ENCODE measurements at regions not wholly inside any gene's neighbourhood (a gene's known extent, or its start where the extent isn't known, plus 50 kb on each side); places are given as distances from the start of the nearest gene placed in this dataset.
"Not testable (repeated sequence)": the region's sequence is repeated elsewhere in the genome, so short reads cannot be mapped to it uniquely, and the experiment has no call there.

DNA sequence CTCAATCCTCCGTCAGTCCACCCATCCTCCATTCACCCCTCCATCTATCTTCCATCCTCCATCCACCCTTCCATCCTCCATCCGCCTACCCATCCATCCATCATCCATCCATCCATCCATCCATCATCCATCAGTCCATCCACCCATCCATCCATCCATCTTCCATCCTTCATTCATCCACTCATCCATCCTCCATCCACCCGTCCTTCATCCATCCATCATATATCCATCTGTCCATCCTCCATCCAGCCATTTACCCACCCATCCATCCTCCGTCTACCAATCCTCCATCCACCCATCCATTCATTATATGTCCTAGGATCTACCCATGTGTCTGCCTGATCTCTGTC lies 179.1 kb downstream of the TMEM121 start:
- not testable (repeated sequence) for H3K36me3 ChIP-seq (ENCODE audit: insufficient read depth); H3K27ac Mint-ChIP-seq; H4K20me1 ChIP-seq (replicated peaks; ENCODE audit: insufficient read depth); H3F3A ChIP-seq (replicated peaks; ENCODE audit: low read depth); H3K4me2 ChIP-seq; H3K27me3 Mint-ChIP-seq (ENCODE audit: insufficient read depth, low read depth, poor library complexity); H2AFZ ChIP-seq; H3K79me2 ChIP-seq (replicated peaks; ENCODE audit: insufficient read depth); H3K4me1 ChIP-seq (ENCODE audit: insufficient read depth); H3K27me3 ChIP-seq (ENCODE audit: insufficient read depth); H3K4me3 Mint-ChIP-seq; H3K4me1 Mint-ChIP-seq; DNase-seq (ENCODE audit: low spot score); H3K27ac ChIP-seq (ENCODE audit: low read depth); ATAC-seq; H3K9me2 ChIP-seq (ENCODE audit: insufficient read depth); H3K4me3 ChIP-seq
- Mint-ChIP-seq H3K36me3 (ENCODE audit: low read depth) (peaks cover 36% of the 10 kb centered on the region), H3K9me3 (peaks cover 77% of the 10 kb centered on the region)

DNA sequence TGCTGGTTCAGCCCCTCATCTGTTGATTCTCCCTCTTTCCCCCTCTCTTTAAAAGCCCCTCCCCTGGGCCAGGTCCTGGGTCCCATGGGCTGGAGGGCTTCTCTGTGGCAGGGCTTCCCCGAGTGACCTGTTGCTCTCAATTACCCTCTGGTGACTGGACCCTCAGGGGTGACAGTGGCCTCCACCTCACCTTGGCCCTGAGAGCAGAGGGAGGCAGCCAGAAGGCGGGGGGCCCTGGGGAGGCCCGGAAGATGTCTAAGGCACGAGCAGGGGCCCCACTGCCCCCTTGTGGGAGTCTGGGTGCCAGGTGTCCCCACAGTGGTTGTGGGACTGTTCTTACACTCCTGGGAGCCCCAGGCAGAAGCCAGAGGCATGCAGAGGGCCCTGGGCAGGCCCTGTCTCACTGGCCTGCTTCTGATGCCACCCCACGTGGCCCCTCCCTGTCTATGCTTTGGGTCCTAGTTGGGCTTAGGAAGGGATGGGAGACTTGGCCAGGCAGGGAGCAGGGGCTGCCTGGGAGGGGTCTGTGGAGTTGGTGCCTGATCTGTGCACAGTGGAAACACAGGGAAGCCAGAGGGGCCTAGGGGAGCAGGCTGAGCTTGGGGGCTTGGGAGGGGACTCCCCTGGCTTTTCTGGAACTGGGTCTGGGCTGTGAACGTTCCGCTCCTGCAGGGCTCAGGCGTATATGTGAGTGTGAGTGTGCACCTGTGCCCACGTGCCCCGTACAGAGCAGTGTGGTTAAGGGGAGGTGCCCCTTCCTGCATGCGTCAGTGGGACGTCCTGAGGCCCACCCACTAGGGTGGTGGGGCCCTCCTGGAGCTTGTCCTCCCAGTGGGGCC lies 179.7 kb downstream of the TMEM121 start:
- H3K9me2 ChIP-seq (ENCODE audit: insufficient read depth); H3K4me3 Mint-ChIP-seq: not testable (repeated sequence)
- peaks cover 31% of the 10 kb centered on the region for H3K36me3 Mint-ChIP-seq (ENCODE audit: low read depth)

GRCh38 chr14:105706701-105707019 lies 180.3 kb downstream of the TMEM121 start:
- H3K4me1 ChIP-seq (ENCODE audit: insufficient read depth); H4K20me1 ChIP-seq (replicated peaks; ENCODE audit: insufficient read depth); H3F3A ChIP-seq (replicated peaks; ENCODE audit: low read depth); H3K27ac ChIP-seq (ENCODE audit: low read depth); DNase-seq (ENCODE audit: low spot score); H3K4me2 ChIP-seq; H3K9me2 ChIP-seq (ENCODE audit: insufficient read depth); H3K27ac Mint-ChIP-seq; H3K36me3 ChIP-seq (ENCODE audit: insufficient read depth); ATAC-seq; H3K4me1 Mint-ChIP-seq; H3K4me3 ChIP-seq; H3K79me2 ChIP-seq (replicated peaks; ENCODE audit: insufficient read depth); H3K27me3 ChIP-seq (ENCODE audit: insufficient read depth); H3K27me3 Mint-ChIP-seq (ENCODE audit: insufficient read depth, low read depth, poor library complexity); H3K4me3 Mint-ChIP-seq; H2AFZ ChIP-seq: not testable (repeated sequence)
- Mint-ChIP-seq H3K9me3 (peaks cover 70% of the 10 kb centered on the region), H3K36me3 (ENCODE audit: low read depth) (peaks cover 28% of the 10 kb centered on the region)

More for the DNA sequence above, 179.7 kb downstream of the TMEM121 start:
- H3K27ac ChIP-seq (ENCODE audit: low read depth); H3K4me1 Mint-ChIP-seq; H3K79me2 ChIP-seq (replicated peaks; ENCODE audit: insufficient read depth); H4K20me1 ChIP-seq (replicated peaks; ENCODE audit: insufficient read depth); H3K27me3 Mint-ChIP-seq (ENCODE audit: insufficient read depth, low read depth, poor library complexity); H3K4me2 ChIP-seq; H2AFZ ChIP-seq; H3K27ac Mint-ChIP-seq; H3K36me3 ChIP-seq (ENCODE audit: insufficient read depth); H3K4me1 ChIP-seq (ENCODE audit: insufficient read depth); H3K27me3 ChIP-seq (ENCODE audit: insufficient read depth); H3F3A ChIP-seq (replicated peaks; ENCODE audit: low read depth); ATAC-seq; DNase-seq (ENCODE audit: low spot score); H3K4me3 ChIP-seq: not testable (repeated sequence)
- peaks cover 73% of the 10 kb centered on the region for H3K9me3 Mint-ChIP-seq

- not testable (repeated sequence) for H3K4me1 Mint-ChIP-seq; H3K27ac ChIP-seq (ENCODE audit: low read depth); H3K4me1 ChIP-seq (ENCODE audit: insufficient read depth); H3K36me3 ChIP-seq (ENCODE audit: insufficient read depth); DNase-seq (ENCODE audit: low spot score); H3K4me2 ChIP-seq; H3K79me2 ChIP-seq (replicated peaks; ENCODE audit: insufficient read depth); H3K9me2 ChIP-seq (ENCODE audit: insufficient read depth); H3K27me3 Mint-ChIP-seq (ENCODE audit: insufficient read depth, low read depth, poor library complexity); H2AFZ ChIP-seq; H4K20me1 ChIP-seq (replicated peaks; ENCODE audit: insufficient read depth); H3K27ac Mint-ChIP-seq; ATAC-seq; H3F3A ChIP-seq (replicated peaks; ENCODE audit: low read depth); H3K4me3 Mint-ChIP-seq; H3K4me3 ChIP-seq; H3K27me3 ChIP-seq (ENCODE audit: insufficient read depth)
- Mint-ChIP-seq H3K36me3 (ENCODE audit: low read depth) (peaks cover 24% of the 10 kb centered on the region), H3K9me3 (peaks cover 67% of the 10 kb centered on the region)
Observed at GRCh38 chr14:105707099-105707498, 180.7 kb downstream of the TMEM121 start.

DNA sequence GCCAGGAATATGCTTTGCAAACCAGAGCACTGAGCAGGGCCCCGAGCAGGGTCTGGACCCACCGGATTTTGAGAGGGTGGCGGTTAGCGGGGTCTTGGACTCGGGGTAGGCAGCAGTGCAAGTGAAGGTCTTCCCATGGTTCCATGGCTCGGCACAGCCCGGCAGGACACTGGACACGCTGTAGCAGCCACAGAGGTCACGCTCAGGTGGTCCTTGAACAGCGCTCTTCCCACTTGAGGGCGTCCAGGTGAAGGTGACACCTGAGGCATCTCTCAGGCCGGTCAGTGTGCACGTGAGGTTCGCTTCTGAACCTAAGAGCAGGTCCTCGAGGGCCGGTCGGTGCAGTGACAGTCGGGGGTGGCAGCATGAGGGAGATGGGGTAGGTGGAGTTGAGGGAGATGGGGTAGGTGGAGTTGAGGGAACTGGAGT lies 181.4 kb downstream of the TMEM121 start:
- ATAC-seq; H3K4me1 Mint-ChIP-seq; H3K9me2 ChIP-seq (ENCODE audit: insufficient read depth); H3K4me3 ChIP-seq; H3K4me3 Mint-ChIP-seq; H3K27ac ChIP-seq (ENCODE audit: low read depth); DNase-seq (ENCODE audit: low spot score); H3K4me1 ChIP-seq (ENCODE audit: insufficient read depth); H3F3A ChIP-seq (replicated peaks; ENCODE audit: low read depth); H4K20me1 ChIP-seq (replicated peaks; ENCODE audit: insufficient read depth); H3K79me2 ChIP-seq (replicated peaks; ENCODE audit: insufficient read depth); H3K27ac Mint-ChIP-seq; H3K4me2 ChIP-seq; H3K27me3 ChIP-seq (ENCODE audit: insufficient read depth); H3K36me3 ChIP-seq (ENCODE audit: insufficient read depth); H3K27me3 Mint-ChIP-seq (ENCODE audit: insufficient read depth, low read depth, poor library complexity); H2AFZ ChIP-seq: not testable (repeated sequence)
- Mint-ChIP-seq H3K9me3 (peaks cover 64% of the 10 kb centered on the region), H3K36me3 (ENCODE audit: low read depth) (peaks cover 18% of the 10 kb centered on the region)

GRCh38 chr14:105708251-105709134 lies 182.1 kb downstream of the TMEM121 start:
- H3K27ac ChIP-seq (ENCODE audit: low read depth); H3K27ac Mint-ChIP-seq; H3K27me3 ChIP-seq (ENCODE audit: insufficient read depth); H3K4me1 Mint-ChIP-seq; H3K27me3 Mint-ChIP-seq (ENCODE audit: insufficient read depth, low read depth, poor library complexity); H2AFZ ChIP-seq; H3K4me3 ChIP-seq; H3K4me3 Mint-ChIP-seq; H3K79me2 ChIP-seq (replicated peaks; ENCODE audit: insufficient read depth); H3K4me1 ChIP-seq (ENCODE audit: insufficient read depth); H3F3A ChIP-seq (replicated peaks; ENCODE audit: low read depth); H4K20me1 ChIP-seq (replicated peaks; ENCODE audit: insufficient read depth); H3K36me3 ChIP-seq (ENCODE audit: insufficient read depth); ATAC-seq; H3K4me2 ChIP-seq; H3K9me2 ChIP-seq (ENCODE audit: insufficient read depth); DNase-seq (ENCODE audit: low spot score): not testable (repeated sequence)
- Mint-ChIP-seq H3K9me3 (peaks cover 56% of the 10 kb centered on the region), H3K36me3 (ENCODE audit: low read depth) (peaks cover 13% of the 10 kb centered on the region)
